GM18502 (cell line): ENCODE measurements at regions not wholly inside any gene's neighbourhood (a gene's known extent, or its start where the extent isn't known, plus 50 kb on each side); places are given as distances from the start of the nearest gene placed in this dataset.

Source experiments
- ATAC-seq: cut with Tn5 transposase; IDR thresholded peaks from one replicate; pipeline ENCODE4 v1.9.1; 2021; ENCODE audit warnings: mild to moderate bottlenecking; ENCODE audit not compliant: unreplicated experiment, poor library complexity

DNA sequence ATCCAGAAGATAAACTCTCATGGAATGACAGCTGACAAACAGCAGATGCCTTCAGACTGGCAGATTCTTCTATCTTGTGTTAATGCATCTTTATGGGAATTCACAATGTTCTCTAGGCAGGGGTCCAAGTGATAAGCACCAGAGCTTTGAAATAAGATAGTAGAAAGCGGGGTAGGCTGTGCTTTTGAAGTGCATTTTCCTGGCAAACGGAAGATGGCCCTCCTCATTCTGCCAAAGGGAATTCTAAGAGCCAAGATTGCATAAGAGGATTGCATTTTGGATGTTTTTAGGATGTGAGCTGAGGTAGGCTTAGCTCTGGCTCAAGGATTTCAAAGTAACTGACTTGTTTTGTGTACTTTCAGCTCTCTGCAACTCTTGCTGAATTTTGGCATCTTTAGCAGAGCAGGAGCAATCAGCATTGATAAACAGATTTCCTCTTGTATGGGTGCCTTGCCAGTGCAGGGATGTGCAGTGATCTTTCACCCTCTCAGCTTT is 298.5 kb upstream of the KLF6 start:
- no peak for ATAC-seq

DNA sequence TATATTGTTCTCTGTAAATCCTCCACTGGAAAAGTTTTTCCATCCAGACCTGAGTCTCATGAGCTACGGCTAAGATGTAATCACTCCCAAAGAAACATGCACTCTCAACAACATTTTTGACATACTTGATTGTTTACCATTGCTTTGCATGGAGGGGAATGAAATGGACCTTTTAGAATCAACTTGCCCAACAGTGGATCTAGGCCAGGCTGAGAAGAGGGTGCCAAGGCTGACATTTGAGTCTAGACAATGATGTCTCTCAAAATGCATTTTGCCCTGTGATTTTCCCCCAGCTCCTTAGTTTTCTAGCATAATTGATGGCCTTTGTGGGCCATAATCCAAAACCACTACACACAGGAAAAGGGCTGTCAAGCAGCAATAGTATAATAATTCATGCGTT is 297.9 kb upstream of the KLF6 start:
- no peak for ATAC-seq

DNA sequence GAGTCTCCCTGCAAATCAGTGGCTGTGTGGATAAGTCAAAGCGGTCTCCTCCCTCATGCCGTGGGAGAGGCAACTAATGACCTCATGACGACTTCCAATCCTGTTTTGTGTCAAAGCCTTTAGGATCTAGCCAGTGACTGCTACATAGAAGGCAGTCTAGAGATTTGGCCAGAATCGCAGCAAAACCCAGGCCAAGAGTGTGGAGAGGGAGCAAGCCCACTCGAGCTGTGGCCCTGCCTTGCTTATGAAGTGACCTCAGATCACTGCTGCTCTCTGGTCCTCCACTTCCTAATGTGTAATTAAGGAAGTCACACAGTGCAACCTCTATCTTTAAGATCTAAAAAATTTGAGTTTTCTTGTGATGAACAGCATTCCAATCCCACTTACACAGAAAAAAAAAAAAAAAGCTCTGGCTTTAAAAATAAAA is 296.7 kb upstream of the KLF6 start:
- no peak for ATAC-seq

- no peak for ATAC-seq
These were observed 295.3 kb upstream of the KLF6 start for GRCh38 chr10:4080225-4080805.

GRCh38 chr10:4079803-4080202 is 294.8 kb upstream of the KLF6 start:
- no peak for ATAC-seq

GRCh38 chr10:4077804-4078203 is 292.8 kb upstream of the KLF6 start:
- no peak for ATAC-seq

DNA sequence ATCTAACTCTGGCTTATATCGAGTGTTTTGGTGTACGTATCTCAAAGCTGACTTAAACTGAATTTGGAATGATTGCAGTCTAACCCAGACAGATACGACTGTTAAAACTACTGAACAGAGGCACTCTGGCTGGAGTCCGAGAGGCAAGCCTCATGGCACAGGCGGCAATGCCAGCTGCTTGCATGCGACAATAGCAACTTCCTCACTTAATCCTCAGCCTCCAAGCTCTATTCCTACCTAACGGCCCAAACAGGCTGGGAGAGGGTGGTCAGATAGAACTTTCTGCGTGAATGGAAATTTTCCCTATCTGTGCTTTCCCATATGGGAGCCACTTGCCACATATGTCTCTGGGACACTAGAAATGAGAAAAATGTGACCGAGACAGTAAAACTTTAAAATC is 292.0 kb upstream of the KLF6 start:
- no peak for ATAC-seq

DNA sequence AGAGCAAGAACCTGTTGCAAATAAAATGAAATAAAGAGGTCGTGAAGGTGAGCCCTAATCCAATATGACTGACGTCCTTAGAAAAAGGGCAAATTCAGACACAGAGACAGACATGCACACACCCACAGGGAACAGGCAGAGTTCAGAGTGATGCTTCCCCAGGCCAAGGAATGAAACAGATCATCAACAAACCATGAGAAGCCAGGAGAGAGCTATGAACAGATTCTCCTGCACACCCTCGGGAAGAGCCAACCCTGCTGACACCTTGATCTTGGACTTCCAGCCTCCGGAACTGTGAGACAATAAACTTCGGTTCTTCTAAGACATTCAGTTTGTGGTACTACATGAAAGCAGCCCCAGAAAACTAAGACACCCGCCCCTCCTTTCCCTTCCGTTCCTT is 290.4 kb upstream of the KLF6 start:
- no peak for ATAC-seq

- no peak for ATAC-seq
These were observed 289.8 kb upstream of the KLF6 start for GRCh38 chr10:4074545-4075407.

DNA sequence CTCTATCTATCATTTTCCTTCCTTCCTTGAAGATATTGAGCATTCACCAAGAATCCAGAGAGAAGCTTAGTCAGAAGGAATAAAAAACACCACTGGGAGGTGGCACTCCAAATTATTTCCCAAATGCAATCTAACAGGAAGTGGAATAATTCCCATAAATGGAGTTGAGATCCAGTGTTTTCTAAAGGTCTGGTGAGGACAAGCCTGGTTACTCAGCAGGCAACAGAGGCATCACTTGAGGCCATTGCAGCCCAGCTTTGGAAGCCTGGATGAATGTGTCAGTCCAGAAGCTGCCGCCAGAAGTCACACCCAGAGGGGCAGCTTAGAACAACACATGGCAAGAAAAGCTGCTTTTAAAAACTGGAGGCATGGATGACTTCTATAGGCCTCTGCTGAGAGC is 288.9 kb upstream of the KLF6 start:
- ATAC-seq = no peak

DNA sequence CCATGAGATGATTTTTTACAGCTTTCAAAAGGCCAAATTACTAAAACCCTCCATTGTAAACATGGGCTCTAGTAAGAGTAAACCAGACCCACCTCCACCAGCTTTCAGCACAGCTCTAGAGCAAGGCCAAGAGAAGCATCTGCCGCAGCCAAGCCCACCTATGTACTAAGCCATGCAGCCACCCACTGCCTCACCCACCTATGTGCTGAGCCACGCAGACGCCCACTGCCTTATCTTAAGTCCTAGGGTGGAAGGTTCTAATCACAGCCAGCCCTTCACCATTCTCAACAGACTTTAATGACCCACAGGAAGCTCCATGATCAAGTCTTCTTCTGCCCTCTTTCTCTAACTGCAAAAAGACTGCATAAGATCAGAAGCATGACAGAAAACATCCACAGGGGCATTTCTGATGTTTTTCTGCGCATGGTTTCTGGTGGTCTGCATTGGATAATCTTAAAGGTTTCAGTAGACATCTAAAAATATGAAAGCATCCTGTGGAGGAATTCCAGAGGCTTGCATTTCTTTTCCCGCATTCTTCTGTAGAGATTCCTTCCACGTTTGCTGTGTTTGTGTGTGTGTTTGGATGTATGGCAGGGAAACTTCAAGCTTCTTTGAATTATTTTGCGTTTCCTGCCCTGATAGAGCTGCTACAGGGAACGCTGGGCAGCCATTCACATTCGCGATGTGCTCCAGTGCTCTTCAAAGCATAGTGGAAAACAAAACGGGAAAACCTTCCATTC is 286.1 kb upstream of the KLF6 start:
- ATAC-seq = no peak

GRCh38 chr10:4070184-4070583 is 285.2 kb upstream of the KLF6 start:
- no peak for ATAC-seq

DNA sequence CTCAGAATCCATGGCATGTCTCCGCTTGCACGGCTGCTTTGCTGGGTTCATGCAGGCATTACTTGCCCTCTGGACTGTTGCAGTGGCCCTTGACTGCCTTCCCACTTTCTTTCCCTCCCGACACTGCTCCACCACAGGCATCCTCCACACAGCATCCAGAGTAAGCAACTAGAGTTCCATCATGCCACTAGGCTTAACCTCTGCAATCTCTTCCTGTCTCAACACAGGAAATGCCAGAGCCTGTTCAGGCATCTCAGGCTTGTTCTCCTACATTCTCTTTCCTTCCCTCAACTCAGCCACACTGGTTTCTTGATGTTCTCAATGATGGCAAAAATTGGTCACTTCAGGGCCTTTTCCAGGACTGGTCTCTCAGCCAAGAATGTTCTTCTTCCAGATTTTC is 284.5 kb upstream of the KLF6 start:
- no peak for ATAC-seq

DNA sequence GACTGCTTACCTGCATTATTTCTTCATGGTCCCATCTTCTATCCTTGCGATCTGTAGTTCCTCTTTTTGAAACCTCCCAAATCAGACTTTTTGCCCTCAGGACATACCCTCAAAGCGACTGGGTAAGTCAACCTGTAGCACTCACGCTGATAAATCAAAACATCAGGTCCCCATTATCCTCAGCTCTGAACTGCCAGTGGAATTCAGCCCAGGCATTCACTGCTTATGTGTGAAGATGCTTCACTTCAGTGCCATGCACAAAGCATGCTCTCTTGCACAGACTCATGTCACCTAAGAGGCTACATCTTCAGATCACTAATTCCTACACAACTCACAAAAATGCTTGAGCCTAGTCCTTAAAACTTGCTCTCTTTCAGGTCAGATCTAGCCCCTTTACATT is 283.6 kb upstream of the KLF6 start:
- no peak for ATAC-seq

- peak; percentile 3 for ATAC-seq
These were observed 283.0 kb upstream of the KLF6 start for GRCh38 chr10:4067931-4068561.

- ATAC-seq = peak; percentile 67
These were observed 282.5 kb upstream of the KLF6 start for GRCh38 chr10:4067531-4067930.

GRCh38 chr10:4066581-4067390 is 281.8 kb upstream of the KLF6 start:
- ATAC-seq = no peak

DNA sequence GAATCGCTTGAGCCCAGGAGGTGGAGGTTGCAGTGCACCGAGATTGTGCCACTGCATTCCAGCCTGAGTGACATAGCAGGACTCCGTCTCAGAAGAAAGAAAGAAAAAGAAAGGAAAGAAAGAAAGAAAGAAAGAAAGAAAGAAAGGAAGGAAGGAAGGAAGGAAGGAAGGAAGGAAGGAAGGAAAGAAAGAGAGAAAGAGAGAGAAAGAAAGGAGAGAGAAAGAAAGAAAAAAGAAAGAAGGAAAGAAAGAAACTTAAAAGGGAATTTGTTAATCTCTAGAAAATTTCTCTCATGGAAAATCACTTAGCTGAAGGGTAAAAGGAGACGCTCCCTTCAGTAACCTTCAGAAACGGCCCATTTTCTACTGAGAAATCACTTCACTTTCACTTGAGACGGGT is 279.5 kb upstream of the KLF6 start:
- no peak for ATAC-seq

DNA sequence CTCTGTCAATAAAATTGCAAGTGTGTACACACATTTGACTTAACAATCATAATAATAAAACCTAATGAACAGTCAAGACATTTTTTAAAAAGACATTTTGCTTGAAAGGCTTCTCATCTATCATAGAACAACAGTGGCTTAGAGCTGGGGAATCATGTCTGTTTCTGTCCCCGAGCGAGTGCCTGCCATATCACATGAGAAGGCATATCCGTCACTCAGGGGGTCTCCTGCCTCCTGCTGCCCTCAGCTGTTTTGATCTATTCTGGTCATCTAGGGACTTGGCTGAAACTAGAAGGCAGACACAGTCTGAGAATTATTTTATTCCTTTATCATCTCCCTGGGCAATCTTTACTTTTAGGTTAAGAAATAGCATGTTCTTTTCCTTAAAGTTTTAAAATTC is 278.7 kb upstream of the KLF6 start:
- no peak for ATAC-seq

DNA sequence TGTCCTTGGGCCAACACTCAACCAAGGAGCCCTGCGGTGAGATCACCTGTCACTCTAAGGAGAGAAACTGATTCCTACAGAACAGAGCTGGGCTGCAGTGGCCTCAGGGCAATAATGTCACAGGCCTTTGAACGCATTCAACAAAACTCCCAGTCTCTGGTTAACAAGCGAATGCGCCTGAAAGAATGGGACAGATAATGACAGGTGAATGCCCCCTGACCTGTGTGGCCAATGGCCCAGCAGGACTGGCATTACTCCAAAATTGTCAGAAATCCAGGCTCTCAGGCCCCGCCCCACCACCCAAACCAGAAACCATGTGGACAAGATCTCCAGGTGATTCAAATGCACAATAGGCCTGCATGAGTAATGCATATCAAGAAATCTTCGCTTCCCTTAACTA is 277.7 kb upstream of the KLF6 start:
- ATAC-seq = no peak
